GM18517 (cell line): ENCODE measurements at regions not wholly inside any gene's neighbourhood (a gene's known extent, or its start where the extent isn't known, plus 50 kb on each side); places are given as distances from the start of the nearest gene placed in this dataset.
A peak's percentile ranks its signal among the peaks of the same experiment; 100 is the strongest.

Source experiments
- ATAC-seq: cut with Tn5 transposase; IDR thresholded peaks from one replicate; pipeline ENCODE4 v1.9.1; 2021; ENCODE audit warnings: mild to moderate bottlenecking, moderate library complexity; ENCODE audit not compliant: unreplicated experiment

- ATAC-seq, result no peak
Measured at GRCh38 chr11:112634995-112635737, 326.1 kb upstream of the NCAM1 start.

- ATAC-seq, result no peak
Measured at GRCh38 chr11:112637076-112637475, 324.1 kb upstream of the NCAM1 start.

GRCh38 chr11:112637876-112638275 is 323.3 kb upstream of the NCAM1 start:
- ATAC-seq, result no peak

- ATAC-seq, result no peak
Measured at GRCh38 chr11:112639469-112639868, 321.8 kb upstream of the NCAM1 start.

- ATAC-seq, result no peak
Measured at GRCh38 chr11:112643416-112643815, 317.8 kb upstream of the NCAM1 start.

- peak; percentile 93 for ATAC-seq
Measured at GRCh38 chr11:112644410-112645131, 316.6 kb upstream of the NCAM1 start.

GRCh38 chr11:112649856-112650255 is 311.4 kb upstream of the NCAM1 start:
- no peak for ATAC-seq

- no peak for ATAC-seq
Measured at GRCh38 chr11:112650527-112650926, 310.7 kb upstream of the NCAM1 start.

GRCh38 chr11:112651386-112651785 is 309.8 kb upstream of the NCAM1 start:
- no peak for ATAC-seq

GRCh38 chr11:112652786-112653390 is 308.3 kb upstream of the NCAM1 start:
- no peak for ATAC-seq

- no peak for ATAC-seq
Measured at GRCh38 chr11:112655371-112655770, 305.8 kb upstream of the NCAM1 start.

GRCh38 chr11:112656772-112657428 is 304.3 kb upstream of the NCAM1 start:
- no peak for ATAC-seq

GRCh38 chr11:112658431-112658878 is 302.8 kb upstream of the NCAM1 start:
- no peak for ATAC-seq

GRCh38 chr11:112661146-112661545 is 300.1 kb upstream of the NCAM1 start:
- no peak for ATAC-seq

- ATAC-seq, result no peak
Measured at GRCh38 chr11:112661571-112661970, 299.6 kb upstream of the NCAM1 start.

- ATAC-seq, result no peak
Measured at GRCh38 chr11:112662554-112662953, 298.7 kb upstream of the NCAM1 start.

GRCh38 chr11:112663947-112664634 is 297.1 kb upstream of the NCAM1 start:
- no peak for ATAC-seq

GRCh38 chr11:112665291-112665690 is 295.9 kb upstream of the NCAM1 start:
- ATAC-seq, result no peak

GRCh38 chr11:112666253-112666652 is 295.0 kb upstream of the NCAM1 start:
- no peak for ATAC-seq

GRCh38 chr11:112670806-112671570 is 290.2 kb upstream of the NCAM1 start:
- no peak for ATAC-seq
